ENCODE measurements at regions not wholly inside any gene's neighbourhood (a gene's known extent, or its start where the extent isn't known, plus 50 kb on each side); places are given as distances from the start of the nearest gene placed in this dataset.
"Not testable (repeated sequence)": the region's sequence is repeated elsewhere in the genome, so short reads cannot be mapped to it uniquely, and the experiment has no call there.

DNA sequence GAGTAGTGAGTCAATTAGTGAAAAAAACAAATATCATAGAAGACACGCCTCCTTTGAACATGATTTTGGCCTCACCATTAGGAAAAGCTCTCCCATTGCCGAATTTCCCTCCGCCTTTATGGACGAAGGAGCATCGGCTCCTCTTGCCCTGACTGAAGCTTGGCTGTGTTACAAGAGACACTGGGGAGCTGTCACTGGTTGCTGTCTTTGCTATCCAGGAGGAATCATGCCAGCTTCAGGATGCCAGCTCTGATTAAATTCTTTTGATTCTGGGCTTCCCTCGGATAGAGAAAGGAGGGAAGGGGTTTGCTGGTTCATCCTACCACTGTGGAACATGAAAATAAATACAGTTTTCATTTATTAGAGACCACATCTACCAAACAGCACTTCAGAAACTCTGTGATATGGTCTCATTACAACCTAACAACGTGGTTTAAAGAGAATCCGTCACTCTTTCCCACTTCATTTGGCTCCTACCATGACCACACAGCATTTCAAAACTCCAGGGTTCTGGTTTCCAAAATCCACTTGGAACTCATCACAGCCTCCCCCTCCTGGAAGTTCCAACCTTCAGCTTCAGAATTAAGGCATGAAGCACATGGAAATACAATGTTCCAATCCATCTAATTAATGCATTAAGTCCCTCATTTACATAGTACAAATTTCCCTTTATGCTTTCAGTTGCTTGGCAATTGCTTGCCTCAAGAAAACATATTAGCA is 446.0 kb downstream of the EFNB2 start:
- Histone ChIP-seq H3K4me3 (no peak overlapping the region), H3K9me3 (no peaks in the 10 kb centered on the region), H3K27ac (no peak overlapping the region), H3K27me3 (no peaks in the 10 kb centered on the region), H3K4me1 (no peaks in the 10 kb centered on the region), H3K36me3 (no peaks in the 10 kb centered on the region)
- TF ChIP-seq, protein P1, sequence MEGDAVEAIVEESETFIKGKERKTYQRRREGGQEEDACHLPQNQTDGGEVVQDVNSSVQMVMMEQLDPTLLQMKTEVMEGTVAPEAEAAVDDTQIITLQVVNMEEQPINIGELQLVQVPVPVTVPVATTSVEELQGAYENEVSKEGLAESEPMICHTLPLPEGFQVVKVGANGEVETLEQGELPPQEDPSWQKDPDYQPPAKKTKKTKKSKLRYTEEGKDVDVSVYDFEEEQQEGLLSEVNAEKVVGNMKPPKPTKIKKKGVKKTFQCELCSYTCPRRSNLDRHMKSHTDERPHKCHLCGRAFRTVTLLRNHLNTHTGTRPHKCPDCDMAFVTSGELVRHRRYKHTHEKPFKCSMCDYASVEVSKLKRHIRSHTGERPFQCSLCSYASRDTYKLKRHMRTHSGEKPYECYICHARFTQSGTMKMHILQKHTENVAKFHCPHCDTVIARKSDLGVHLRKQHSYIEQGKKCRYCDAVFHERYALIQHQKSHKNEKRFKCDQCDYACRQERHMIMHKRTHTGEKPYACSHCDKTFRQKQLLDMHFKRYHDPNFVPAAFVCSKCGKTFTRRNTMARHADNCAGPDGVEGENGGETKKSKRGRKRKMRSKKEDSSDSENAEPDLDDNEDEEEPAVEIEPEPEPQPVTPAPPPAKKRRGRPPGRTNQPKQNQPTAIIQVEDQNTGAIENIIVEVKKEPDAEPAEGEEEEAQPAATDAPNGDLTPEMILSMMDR (IDR thresholded peaks at IDR 0.05) = no peak
- intact Hi-C loops (cut with DNase I) = loop anchor here in 5 of 10 donors (10.0 kb wide), 3 partner anchors 435 to 1035 kb away; partner anchors contain the start of gene EFNB2 (in 1 of the 5)
- DNase-seq (no peak), ATAC-seq (no peak)
- 61 to 62% methylated on average over 8 of the region's 8 CpGs for WGBS, 2 donors

DNA sequence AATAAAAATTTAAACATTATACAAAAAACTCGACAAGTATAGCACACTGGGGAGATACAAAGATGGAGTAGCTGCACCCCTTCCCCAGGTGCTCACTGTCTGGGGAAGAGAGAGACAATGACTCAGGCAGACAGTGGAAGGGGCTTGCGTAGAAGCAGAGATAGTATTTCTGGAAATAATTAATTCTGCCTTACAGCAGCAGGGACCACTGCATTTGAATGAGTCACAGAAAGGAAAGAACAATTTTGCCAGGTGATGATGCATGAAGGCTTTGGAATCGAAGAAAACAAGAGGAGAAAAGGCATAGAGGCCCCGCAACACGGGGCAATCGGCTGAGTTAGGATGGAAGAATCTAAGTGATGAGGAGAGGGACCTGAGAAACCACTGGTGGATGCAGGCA is 447.4 kb downstream of the EFNB2 start:
- no peak for ATAC-seq
- H3K36me3 ChIP-seq = no peaks in the 10 kb centered on the region
- 93% methylated on average over 6 of the region's 6 CpGs for WGBS, 2 donors
- no peak overlapping the region for H3K4me3 ChIP-seq
- no peak overlapping the region for H3K27ac ChIP-seq
- H3K27me3 ChIP-seq = no peaks in the 10 kb centered on the region
- TF ChIP-seq, protein P1 (IDR thresholded peaks at IDR 0.05) = no peak
- intact Hi-C loops (cut with DNase I) = loop anchor here in 5 of 10 donors (10.0 kb wide), 3 partner anchors 437 to 1037 kb away; partner anchors contain the start of gene EFNB2 (in 1 of the 5)
- H3K9me3 ChIP-seq = no peaks in the 10 kb centered on the region
- DNase-seq = no peak
- no peaks in the 10 kb centered on the region for H3K4me1 ChIP-seq

DNA sequence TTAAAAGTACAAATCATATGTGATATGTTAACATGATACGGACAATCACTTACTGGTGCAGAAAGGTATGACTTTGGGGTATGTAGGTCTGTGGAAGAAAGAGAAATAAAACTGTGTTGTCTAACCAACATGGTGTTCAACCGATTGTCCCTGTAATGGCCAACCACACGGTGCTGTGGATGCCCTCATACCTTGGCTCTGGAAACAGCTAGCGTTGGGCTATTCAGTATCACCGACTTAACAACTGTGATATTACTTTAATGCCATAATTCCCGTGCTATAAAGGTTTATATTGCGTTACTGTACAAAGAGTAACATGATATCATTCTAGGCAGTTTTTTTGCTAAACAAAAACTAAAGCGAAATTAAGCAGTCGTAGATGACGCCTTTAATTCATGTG is 448.3 kb downstream of the EFNB2 start:
- H3K27me3 ChIP-seq = no peaks in the 10 kb centered on the region
- WGBS, 2 donors = 91 to 92% methylated on average over 10 of the region's 10 CpGs
- H3K4me1 ChIP-seq = no peaks in the 10 kb centered on the region
- TF ChIP-seq, protein P1 (IDR thresholded peaks at IDR 0.05) = no peak
- no peak for ATAC-seq
- no peak overlapping the region for H3K27ac ChIP-seq
- intact Hi-C loops (cut with DNase I) = loop anchor here in 5 of 10 donors (10.0 kb wide), 3 partner anchors 438 to 1038 kb away; partner anchors contain the start of gene EFNB2 (in 1 of the 5)
- H3K9me3 ChIP-seq = no peaks in the 10 kb centered on the region
- DNase-seq = no peak
- no peak overlapping the region for H3K4me3 ChIP-seq
- no peaks in the 10 kb centered on the region for H3K36me3 ChIP-seq

DNA sequence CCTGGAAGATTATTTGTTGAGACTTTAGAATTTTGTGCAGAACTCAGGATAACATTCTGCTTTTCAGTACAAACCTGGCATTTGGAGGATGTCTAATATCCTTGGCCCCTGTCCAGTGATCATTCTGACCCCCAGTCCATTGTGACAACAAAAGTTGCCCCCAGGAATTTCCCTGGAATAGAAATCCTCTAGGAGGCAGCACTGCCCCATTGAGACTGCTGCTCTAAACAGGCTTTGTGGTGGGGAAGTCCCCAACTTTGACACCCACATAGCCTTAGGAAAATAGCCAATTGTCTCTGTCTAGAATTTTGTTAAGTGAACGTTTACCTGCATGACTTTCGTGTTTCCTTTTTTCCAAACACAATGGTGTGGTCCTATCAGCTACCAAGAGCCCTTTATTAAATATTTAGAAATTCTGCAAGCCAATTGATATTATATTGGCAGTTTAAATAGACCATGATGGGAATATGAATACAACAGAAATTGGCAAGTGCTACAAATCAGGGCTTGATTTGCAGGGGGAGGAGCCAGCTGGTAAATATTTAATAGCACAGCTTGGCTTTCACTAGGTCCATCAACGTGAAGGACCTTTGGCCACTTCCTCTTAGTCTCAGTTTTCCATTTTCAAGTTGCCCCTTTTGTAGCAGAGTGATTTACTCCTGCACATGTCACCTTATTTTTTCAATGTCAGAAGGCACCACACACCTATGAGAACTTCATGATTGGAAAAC is 451.7 kb downstream of the EFNB2 start:
- ATAC-seq (peak in 4 of 8 donors; percentile 47 to 67 (median 60)), DNase-seq (peak in 1 of 2 donors; percentile 32)
- no peak overlapping the region for H3K4me3 ChIP-seq
- no peak overlapping the region for H3K27ac ChIP-seq
- no peaks in the 10 kb centered on the region for H3K36me3 ChIP-seq
- 50 to 67% methylated on average over 3 of the region's 3 CpGs for WGBS, 2 donors
- H3K4me1 ChIP-seq = no peaks in the 10 kb centered on the region
- no peaks in the 10 kb centered on the region for H3K27me3 ChIP-seq
- TF ChIP-seq, protein P1 (IDR thresholded peaks at IDR 0.05) = peak; percentile 23 to 76 (median 61)
- intact Hi-C loops (cut with DNase I) = loop anchor here in 9 of 10 donors (5.0 to 10.0 kb wide), 6 partner anchors 439 to 1041 kb away; partner anchors contain the start of gene EFNB2 (in 2 of the 9)
- H3K9me3 ChIP-seq = peaks cover 0 to 7% (median 0%) of the 10 kb centered on the region in 11 donors

DNA sequence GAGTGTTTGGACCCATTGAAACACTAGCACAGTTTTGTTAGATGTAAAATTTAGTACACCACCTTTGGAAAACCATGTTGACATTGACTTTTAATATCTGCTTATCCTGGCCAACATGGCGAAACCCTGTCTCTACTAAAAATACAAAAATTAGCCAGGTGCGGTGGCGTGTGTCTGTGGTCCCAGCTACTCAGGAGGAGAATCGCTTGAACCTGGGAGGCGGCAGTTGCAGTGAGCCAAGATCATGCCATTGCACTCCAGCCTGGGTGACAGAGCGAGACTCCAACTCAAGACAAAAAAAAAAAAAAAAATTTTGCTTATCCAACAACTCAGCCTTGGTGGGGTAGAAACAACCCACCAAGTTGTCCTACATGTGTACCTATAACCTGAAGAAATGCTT is 454.2 kb downstream of the EFNB2 start:
- not testable (repeated sequence) for H3K27me3 ChIP-seq, H3K36me3 ChIP-seq, H3K27ac ChIP-seq, DNase-seq, H3K4me3 ChIP-seq, H3K4me1 ChIP-seq, ATAC-seq, H3K9me3 ChIP-seq
- intact Hi-C loops (cut with DNase I) = loop anchor here in 9 of 10 donors (5.0 to 10.0 kb wide), 6 partner anchors 441 to 1044 kb away; partner anchors contain the start of gene EFNB2 (in 2 of the 9)
- 97 to 98% methylated on average over 6 of the region's 6 CpGs for WGBS, 2 donors
